Natural killer cell treated with Interleukin-12 subunit alpha and Interleukin-12 subunit beta and Interleukin-15 and Interleukin-18, amount 100 ng/mL, for 72 hours (primary cell): ENCODE measurements at regions not wholly inside any gene's neighbourhood (a gene's known extent, or its start where the extent isn't known, plus 50 kb on each side); places are given as distances from the start of the nearest gene placed in this dataset.
A peak's percentile ranks its signal among the peaks of the same experiment; 100 is the strongest.

ENCODE experiments used
- ATAC-seq, 2 donors: fragments of 150-1000 bp; cut with Tn5 transposase in 1 of 2; sonication (Bioruptor Pico), chemical (Tn5 transposase) in 1 of 2; 2 replicates each; pipeline ENCODE4 v1.10.0; 2021
- DNase-seq: peaks from one replicate; pipeline ENCODE4 v3.0.0; 2022; ENCODE audit warnings: low spot score
- H3K27ac Mint-ChIP-seq, 2 donors: 1 replicate in 1 of 2; 2 replicates in 1 of 2; pipeline ENCODE4 v1.8.0; 2022; ENCODE audit warnings: mixed read lengths in 2 of 2, mild to moderate bottlenecking in 1 of 2, moderate library complexity in 1 of 2
- H3K27me3 Mint-ChIP-seq, 2 donors: 1 replicate in 1 of 2; 2 replicates in 1 of 2; pipeline ENCODE4 v1.8.0; 2022; ENCODE audit warnings: mixed read lengths in 2 of 2
- H3K36me3 Mint-ChIP-seq: one replicate; pipeline ENCODE4 v1.8.0; 2022; ENCODE audit warnings: mixed read lengths
- H3K4me1 Mint-ChIP-seq, 2 donors: 1 replicate in 1 of 2; 2 replicates in 1 of 2; pipeline ENCODE4 v1.8.0; 2022; ENCODE audit warnings: low read depth in 2 of 2, mixed read lengths in 2 of 2, mild to moderate bottlenecking in 1 of 2
- H3K4me3 Mint-ChIP-seq: one replicate; pipeline ENCODE4 v1.8.0; 2022; ENCODE audit warnings: mixed read lengths
- H3K9me3 Mint-ChIP-seq: 2 replicates; pipeline ENCODE4 v1.8.0; 2022; ENCODE audit warnings: mixed read lengths

DNA sequence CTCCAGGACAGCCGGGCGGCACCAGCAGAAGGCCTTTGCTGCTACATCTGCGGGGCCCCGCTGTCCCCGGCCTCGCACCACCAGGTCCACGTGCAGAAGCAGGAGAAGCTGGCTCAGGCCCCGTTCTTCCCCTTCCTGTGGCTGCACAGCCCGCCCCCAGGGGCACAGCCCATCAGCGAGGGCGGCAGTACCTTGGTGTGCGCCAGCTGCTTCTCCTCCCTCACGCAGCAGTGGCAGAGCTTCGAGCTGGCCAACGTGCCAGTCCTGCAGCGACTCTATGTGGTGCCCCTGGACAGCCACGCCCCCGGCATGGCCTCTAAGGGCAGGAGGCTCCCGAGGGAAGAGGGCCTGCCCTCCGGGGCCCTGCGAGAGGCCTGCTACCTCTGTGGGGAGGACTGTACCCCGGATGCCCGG, 58.3 kb upstream of the CIBAR2 start:
- Mint-ChIP-seq H3K4me3 (peak overlapping the region; percentile 12), H3K36me3 (no peaks in the 10 kb centered on the region), H3K4me1 (peaks cover 0 to 2% of the 10 kb centered on the region in 2 donors), H3K27me3 (peaks cover 42 to 43% of the 10 kb centered on the region in 2 donors), H3K9me3 (no peaks in the 10 kb centered on the region), H3K27ac (no peak overlapping the region)
- DNase-seq (no peak), ATAC-seq (no peak)

DNA sequence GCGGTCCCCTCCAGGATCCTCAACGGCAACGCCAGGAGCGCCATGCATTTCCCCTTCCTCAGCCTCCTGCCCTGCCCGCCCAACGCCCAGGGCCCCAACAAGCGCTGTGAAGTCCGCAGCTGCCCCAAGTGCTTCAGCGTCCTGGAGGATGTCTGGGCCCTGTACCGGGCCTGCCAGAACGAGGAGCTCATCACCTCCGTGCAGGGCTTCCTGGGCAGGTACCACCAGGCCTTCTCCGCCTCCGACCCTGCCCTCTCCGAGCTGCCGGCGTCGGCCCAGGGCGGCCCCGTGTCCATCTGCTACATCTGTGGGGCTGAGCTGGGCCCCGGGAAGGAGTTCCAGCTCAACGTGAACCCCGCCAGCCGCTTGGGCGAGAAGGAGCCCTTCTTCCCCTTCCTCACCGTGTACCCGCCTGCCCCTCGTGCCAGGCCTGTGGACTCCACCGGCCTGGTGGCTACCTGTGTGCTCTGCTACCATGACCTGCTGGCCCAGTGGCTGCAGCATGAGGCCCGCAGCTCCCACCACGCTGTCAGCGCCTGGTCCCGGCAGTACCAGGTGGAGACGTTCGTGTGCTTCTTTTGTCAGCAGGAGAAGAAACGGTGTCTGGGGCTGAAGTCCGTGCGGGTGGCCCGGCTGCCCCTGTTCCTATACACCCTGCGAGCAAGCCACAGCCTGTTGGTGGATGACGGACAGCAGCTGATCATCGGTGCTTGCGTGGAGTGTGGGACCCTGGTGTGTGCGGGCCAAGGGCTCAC, 58.9 kb upstream of the CIBAR2 start:
- Mint-ChIP-seq H3K27me3 (peaks cover 42 to 46% of the 10 kb centered on the region in 2 donors), H3K4me3 (no peak overlapping the region), H3K36me3 (no peaks in the 10 kb centered on the region), H3K9me3 (no peaks in the 10 kb centered on the region), H3K4me1 (peaks cover 0 to 2% of the 10 kb centered on the region in 2 donors), H3K27ac (no peak overlapping the region)
- ATAC-seq = no peak
- no peak for DNase-seq

DNA sequence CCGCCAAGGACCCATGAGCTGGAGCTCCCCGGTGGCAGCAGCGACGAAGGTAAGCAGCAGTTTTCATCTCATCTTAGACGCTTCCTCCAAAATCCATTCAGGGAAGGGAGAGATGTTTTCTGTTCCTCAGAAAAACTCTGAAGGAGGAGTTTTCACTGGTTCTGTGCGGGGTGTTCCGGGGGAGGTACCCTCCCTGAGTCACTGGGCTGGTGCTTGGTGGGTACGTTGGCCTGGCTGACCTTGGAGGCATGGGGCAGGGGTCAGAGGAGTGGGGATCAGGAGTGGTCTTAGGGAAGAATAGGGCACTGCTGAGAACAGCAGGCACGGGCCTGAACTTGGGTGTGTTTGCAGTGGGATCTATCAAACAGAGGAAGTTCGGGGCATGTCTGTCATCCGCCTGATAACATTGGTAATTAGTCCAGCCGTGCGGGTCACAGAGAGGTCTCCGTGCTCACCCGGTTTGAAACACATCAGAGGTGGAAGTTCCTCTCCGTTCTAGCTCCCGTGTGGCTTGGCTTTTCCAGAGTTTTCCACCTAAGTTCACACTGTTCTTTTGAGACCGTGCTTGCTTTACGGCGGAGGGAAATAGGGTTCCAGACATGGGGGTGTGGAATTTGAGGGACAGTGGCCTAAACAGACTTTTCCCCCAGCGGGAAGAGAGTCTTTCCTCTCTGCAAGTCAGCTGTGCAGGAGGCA, 59.6 kb upstream of the CIBAR2 start:
- peaks cover 35 to 45% of the 10 kb centered on the region in 2 donors for H3K27me3 Mint-ChIP-seq
- H3K4me3 Mint-ChIP-seq = no peak overlapping the region
- ATAC-seq (no peak), DNase-seq (no peak)
- peaks cover 0 to 2% of the 10 kb centered on the region in 2 donors for H3K4me1 Mint-ChIP-seq
- H3K36me3 Mint-ChIP-seq = no peaks in the 10 kb centered on the region
- no peak overlapping the region for H3K27ac Mint-ChIP-seq
- H3K9me3 Mint-ChIP-seq = no peaks in the 10 kb centered on the region

DNA sequence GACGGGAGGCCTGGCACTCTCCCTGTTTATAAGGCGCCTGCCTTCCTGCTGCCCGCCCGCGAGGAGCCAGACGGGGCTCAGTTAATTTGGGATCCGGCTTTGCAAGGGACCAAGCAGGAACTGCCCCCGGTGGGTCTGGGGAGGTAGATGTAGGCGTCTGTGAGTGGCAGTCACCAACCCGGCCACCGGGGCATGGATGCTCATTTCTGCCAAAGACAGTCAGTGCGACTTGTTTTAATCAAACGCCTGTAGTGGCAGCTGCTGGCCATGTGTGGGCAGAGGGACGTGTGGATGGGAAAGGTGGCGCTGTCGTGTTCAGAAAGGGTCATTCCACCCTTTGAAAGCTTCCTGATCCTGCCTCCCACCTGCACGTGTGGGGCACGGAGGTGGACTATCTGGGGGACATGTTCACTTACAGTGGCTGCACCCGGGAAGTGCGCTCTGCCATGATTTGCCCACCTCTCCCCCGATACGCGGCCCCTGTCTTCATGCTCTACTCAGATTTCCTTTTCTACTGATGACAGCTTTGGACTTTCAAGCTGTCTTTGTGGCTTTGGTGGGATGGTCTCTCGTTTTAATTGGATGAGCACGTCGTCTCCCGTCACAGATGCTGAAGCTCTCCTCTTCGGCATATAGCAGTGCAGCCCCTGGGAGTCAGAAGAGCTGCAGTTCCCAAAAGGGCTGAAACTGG, 60.3 kb upstream of the CIBAR2 start:
- peaks cover 34 to 44% of the 10 kb centered on the region in 2 donors for H3K27me3 Mint-ChIP-seq
- H3K4me1 Mint-ChIP-seq = peaks cover 0 to 2% of the 10 kb centered on the region in 2 donors
- no peaks in the 10 kb centered on the region for H3K9me3 Mint-ChIP-seq
- DNase-seq = no peak
- H3K36me3 Mint-ChIP-seq = no peaks in the 10 kb centered on the region
- no peak overlapping the region for H3K27ac Mint-ChIP-seq
- no peak for ATAC-seq
- H3K4me3 Mint-ChIP-seq = no peak overlapping the region

DNA sequence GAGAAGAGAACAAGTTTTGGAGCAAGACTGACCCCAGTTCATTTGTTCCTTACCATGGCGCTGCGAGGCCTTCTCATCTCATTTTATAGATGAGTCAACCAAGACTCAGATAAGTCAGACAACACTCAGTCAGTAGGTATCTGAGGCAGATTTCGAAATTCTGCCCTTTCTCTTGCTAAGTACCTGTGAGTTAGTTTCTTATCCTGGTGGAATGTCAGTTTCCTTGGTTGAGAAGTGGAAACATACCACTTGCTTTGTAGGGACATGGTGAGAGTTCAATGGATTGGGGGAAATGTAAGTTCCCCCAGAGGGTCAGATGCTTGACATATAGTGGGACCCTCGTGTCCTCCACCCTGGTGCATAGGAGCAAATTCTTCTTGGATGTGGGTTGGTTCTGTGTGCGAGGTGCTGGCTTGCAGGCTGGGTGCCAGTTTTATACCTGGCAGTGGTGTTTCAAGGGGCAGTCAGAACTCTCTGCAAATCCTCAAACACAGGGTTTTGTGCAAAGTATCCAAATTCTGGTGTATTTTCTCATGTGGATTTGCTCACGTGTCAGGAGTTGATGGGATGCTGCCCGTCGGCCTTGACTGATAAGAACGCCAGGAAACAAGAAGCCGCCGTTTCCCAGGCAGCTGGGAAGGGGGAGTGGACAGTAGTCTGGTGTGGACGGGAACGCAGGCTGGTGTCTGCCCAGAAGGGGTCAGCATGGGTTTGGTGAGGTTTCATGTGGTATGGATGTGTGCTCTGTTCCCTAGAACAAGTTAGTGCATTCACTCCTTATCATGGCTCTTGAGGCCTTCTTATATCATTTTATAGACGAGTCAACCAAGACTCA, 61.1 kb upstream of the CIBAR2 start:
- peaks cover 0 to 2% of the 10 kb centered on the region in 2 donors for H3K4me1 Mint-ChIP-seq
- H3K27me3 Mint-ChIP-seq = peaks cover 34 to 41% of the 10 kb centered on the region in 2 donors
- no peak for ATAC-seq
- no peak for DNase-seq
- no peaks in the 10 kb centered on the region for H3K9me3 Mint-ChIP-seq
- no peaks in the 10 kb centered on the region for H3K36me3 Mint-ChIP-seq
- no peak overlapping the region for H3K27ac Mint-ChIP-seq
- no peak overlapping the region for H3K4me3 Mint-ChIP-seq

DNA sequence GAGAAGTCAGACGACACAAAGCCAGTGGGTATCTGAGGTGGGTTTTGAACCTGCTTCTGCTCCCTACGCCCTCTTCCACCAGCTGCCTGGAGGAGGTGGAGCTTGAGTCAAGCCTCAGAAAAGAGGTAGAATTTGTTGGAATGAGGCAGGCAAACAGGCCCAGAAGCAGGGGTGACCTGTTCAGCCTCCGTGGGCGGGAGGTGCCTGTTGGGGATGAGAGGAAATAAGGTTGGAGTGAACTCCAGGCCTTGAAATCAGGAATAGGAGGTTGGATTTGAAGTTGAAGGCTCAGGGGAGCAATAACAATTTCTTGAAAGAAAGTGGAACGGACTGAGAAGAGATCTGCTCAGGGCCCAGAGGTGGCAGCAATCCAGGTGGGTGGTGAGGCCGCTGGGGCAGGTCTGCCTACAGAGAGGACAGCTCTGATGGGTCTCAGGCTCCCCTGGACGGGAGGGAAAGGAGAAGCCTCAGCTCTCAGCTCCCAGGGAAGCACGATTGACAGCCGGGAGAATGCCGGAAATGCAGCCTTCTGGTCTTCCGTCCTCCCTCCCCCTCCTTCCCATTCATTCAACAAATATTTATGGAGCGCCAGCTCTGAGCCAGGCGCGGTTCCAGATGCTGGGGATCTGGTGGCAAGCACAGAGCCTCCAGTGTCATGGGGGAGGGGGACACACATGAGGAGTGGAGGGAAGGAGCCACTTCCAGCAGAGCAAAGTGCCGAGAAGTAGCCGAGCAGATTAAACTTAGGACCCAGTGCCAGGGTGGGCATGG, 61.9 kb upstream of the CIBAR2 start:
- no peaks in the 10 kb centered on the region for H3K36me3 Mint-ChIP-seq
- DNase-seq (no peak), ATAC-seq (no peak)
- H3K4me3 Mint-ChIP-seq = no peak overlapping the region
- H3K27me3 Mint-ChIP-seq = peaks cover 34 to 40% of the 10 kb centered on the region in 2 donors
- no peaks in the 10 kb centered on the region for H3K9me3 Mint-ChIP-seq
- no peak overlapping the region for H3K27ac Mint-ChIP-seq
- H3K4me1 Mint-ChIP-seq = peaks cover 0 to 2% of the 10 kb centered on the region in 2 donors

DNA sequence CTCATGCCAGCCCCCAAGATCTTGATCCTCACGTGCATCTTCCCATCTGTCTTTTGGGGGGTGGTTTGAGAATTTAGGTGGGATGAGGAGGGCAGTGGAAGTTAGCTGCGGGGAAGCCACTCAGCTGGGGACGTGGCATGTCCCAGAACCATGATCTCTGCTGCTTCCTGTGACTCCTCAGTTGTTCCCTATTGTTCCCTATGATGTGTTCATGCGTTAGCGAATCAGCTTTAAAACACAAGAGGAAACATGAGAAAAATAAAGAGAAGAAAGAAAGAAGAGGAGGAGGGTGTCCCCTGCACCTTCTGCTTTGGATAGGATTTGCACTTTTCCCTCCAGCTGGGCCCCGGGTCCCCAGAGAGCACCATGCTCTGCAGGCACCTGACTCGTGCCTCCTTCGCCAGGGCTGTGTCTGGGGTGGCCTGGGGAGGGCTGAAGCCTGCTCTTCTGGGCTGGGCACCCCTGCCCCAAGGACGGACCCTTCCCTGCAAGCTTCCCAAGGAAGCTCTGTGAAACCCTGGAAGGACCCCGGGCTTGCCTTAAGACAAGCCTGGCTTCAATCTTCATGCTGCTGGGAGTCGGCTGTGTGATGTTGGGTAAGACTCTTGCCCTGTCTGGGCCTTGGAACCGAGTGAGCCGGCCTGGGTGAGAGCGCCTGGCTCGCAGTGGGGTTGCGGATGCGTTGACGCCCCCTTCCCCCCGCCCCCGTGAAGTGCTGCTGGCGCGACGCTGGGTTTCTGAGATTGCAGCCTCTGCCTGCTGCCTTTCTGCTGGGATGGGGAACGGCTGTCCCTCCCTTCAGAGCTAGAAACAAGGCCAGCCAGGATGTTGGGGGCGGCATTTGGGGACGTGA, 62.8 kb upstream of the CIBAR2 start:
- Mint-ChIP-seq H3K4me3 (no peak overlapping the region), H3K27ac (no peak overlapping the region)

DNA sequence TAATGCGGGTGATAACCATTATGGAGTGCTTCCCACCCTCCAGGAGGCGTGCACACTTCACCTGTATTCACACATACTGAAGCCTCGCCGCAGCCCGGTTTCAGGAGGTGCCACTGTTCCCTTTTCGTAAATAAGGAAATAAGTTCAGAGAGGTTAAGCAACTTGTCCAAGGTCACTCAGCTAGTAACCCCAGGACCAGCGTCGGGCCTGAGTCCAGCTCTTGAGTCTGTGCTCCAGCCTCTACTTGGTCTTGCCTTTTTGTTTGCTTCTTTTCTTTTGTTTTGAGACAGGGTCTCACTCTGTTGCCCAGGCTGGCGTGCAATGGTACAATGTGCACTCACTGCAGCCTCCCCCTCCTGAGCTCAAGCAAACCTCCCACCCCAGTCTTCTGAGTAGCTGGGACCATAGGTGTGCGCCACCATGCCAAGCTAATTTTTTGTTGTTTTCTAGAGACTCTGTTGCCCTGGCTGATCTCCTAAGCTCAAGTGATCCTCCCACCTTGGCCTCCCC, 63.5 kb upstream of the CIBAR2 start:
- DNase-seq = no peak
- H3K9me3 Mint-ChIP-seq = no peaks in the 10 kb centered on the region
- peaks cover 0 to 2% of the 10 kb centered on the region in 2 donors for H3K4me1 Mint-ChIP-seq
- no peak overlapping the region for H3K4me3 Mint-ChIP-seq
- H3K27ac Mint-ChIP-seq = no peak overlapping the region
- H3K36me3 Mint-ChIP-seq = no peaks in the 10 kb centered on the region
- H3K27me3 Mint-ChIP-seq = peaks cover 34 to 39% of the 10 kb centered on the region in 2 donors
- ATAC-seq = no peak

More for the DNA sequence above, 62.8 kb upstream of the CIBAR2 start:
- no peaks in the 10 kb centered on the region for H3K9me3 Mint-ChIP-seq
- no peaks in the 10 kb centered on the region for H3K36me3 Mint-ChIP-seq
- H3K4me1 Mint-ChIP-seq = peaks cover 0 to 2% of the 10 kb centered on the region in 2 donors
- ATAC-seq = no peak
- H3K27me3 Mint-ChIP-seq = peaks cover 34 to 41% of the 10 kb centered on the region in 2 donors
- no peak for DNase-seq

DNA sequence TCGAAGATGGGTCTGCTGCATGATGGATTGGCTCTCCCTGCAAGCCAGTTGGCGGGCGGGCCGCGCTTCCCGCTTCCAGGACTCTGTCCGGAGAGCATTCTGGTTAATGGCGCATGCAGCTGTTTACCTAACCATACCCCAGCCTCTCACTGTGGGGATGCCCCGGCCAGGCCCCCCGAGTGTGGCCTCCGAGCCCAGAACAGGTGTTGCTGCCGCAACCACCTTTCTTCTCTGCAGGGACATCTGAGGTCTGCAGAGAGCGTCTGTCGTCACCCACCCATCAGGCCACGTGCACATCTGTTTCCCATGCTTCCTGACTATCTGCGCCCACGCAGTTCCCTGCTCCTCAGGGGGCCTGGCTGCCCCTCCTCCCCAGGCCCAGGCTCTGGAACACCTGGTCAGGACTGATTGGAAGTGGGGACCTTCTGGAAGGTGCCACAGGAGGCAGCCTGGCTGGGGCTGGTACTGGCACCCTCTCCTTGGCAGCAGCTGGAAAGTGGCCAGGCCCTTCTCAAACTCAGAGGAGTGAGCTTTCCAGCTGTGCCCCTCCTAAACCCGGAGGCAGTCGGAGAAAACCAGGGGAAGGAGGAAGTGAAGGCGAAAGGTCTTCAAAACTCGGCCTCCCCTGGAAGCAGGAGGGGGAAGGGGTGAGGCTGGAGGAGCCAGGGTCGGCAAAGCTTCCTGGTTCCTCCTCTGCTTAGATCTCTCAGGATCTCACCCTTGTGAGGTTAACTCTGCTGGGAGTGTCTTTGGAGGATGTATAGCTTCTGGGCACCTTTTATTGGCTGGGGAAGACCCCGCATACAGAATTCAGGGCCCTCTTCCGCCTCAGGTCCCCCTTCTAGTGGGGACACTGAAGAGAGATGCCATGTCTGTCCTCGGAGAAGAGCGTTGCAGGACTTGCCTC, 64.5 kb upstream of the CIBAR2 start:
- H3K4me1 Mint-ChIP-seq = peaks cover 0 to 1% of the 10 kb centered on the region in 2 donors
- H3K9me3 Mint-ChIP-seq = no peaks in the 10 kb centered on the region
- DNase-seq (no peak), ATAC-seq (no peak)
- H3K36me3 Mint-ChIP-seq = no peaks in the 10 kb centered on the region
- no peak overlapping the region for H3K4me3 Mint-ChIP-seq
- H3K27me3 Mint-ChIP-seq = peaks cover 29 to 33% of the 10 kb centered on the region in 2 donors
- H3K27ac Mint-ChIP-seq = no peak overlapping the region

DNA sequence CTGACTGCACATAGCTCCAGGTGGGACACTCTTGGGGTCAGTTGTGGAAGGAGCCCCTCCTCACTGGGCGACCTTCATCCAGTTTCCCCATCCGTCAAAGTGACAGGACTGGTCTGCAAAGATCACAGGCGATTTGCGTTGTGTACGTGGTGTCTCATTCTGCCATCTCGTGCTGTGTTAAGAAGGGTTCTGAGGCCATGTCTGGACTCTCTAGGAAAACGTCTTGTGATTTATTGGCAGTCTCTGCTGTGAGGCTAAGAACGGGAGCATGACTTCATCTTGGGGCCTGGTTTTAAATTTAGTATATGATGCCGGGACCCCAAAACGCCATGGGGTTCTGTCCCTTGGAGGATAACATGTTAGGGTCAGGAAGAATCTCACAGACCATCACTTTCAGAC, 65.2 kb upstream of the CIBAR2 start:
- H3K4me3 Mint-ChIP-seq = no peak overlapping the region
- DNase-seq (no peak), ATAC-seq (no peak)
- no peaks in the 10 kb centered on the region for H3K9me3 Mint-ChIP-seq
- peaks cover 26 to 27% of the 10 kb centered on the region in 2 donors for H3K27me3 Mint-ChIP-seq
- no peak overlapping the region for H3K27ac Mint-ChIP-seq
- no peaks in the 10 kb centered on the region for H3K4me1 Mint-ChIP-seq
- no peaks in the 10 kb centered on the region for H3K36me3 Mint-ChIP-seq

DNA sequence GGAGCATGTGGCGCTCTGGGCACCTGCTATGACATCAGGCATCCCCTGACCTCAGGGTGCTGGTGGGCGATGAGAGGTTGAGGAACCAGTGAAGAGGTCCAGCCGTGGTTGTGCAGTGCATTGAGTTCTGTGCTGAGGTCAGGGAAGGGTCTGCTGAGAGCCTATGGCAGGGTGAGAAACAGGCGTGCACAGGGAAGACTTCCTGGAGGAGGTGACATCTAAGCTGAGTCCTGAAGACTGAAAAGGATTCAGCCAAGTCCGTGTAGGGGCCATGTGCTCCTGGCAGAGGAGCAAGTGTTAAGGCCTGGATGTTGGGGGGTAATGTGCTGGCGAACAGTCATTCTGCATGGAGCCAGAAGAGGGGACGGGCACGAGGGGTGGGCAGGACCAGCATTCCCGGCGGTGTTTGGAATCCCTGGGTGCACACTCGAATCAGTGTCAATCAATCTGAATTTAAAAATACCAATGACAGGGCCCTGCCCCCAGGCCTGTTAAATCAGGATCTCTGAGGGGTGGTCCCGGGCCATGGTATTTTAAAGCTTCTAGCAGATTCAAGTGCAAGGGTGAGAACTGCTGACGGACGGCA, 65.8 kb upstream of the CIBAR2 start:
- H3K9me3 Mint-ChIP-seq = no peaks in the 10 kb centered on the region
- H3K4me3 Mint-ChIP-seq = no peak overlapping the region
- H3K36me3 Mint-ChIP-seq = no peaks in the 10 kb centered on the region
- ATAC-seq = no peak
- peaks cover 0 to 4% of the 10 kb centered on the region in 2 donors for H3K4me1 Mint-ChIP-seq
- no peak for DNase-seq
- peaks cover 20 to 24% of the 10 kb centered on the region in 2 donors for H3K27me3 Mint-ChIP-seq
- no peak overlapping the region for H3K27ac Mint-ChIP-seq
